H9 (cell line): ENCODE measurements at regions not wholly inside any gene's neighbourhood (a gene's known extent, or its start where the extent isn't known, plus 50 kb on each side); places are given as distances from the start of the nearest gene placed in this dataset.

Experiments used
- DNase-seq: peaks from one replicate; pipeline ENCODE4 v3.0.0-alpha.2; 2017
- H2AFZ ChIP-seq: one replicate; pipeline ENCODE4 v1.6.1; 2013; ENCODE audit warnings: mild to moderate bottlenecking, low read length, control low read depth, moderate library complexity
- H2AK5ac ChIP-seq: 2 replicates; pipeline ENCODE4 v1.6.1; 2013; ENCODE audit warnings: low read length, control low read depth, mixed read lengths; ENCODE audit not compliant: insufficient read length
- H2BK120ac ChIP-seq: one replicate; pipeline ENCODE4 v1.6.1; 2013; ENCODE audit warnings: low read depth, mild to moderate bottlenecking, low read length, control low read depth, inconsistent platforms; ENCODE audit not compliant: poor library complexity, severe bottlenecking
- H2BK12ac ChIP-seq: 2 replicates; pipeline ENCODE4 v1.6.1; 2013; ENCODE audit warnings: low read length, control low read depth, mixed read lengths, low read depth; ENCODE audit not compliant: insufficient read length
- H2BK15ac ChIP-seq: 2 replicates; pipeline ENCODE4 v1.6.1; 2013; ENCODE audit warnings: low read depth, low read length, control low read depth
- H2BK20ac ChIP-seq: one replicate; pipeline ENCODE4 v1.6.1; 2013; ENCODE audit warnings: low read depth, mild to moderate bottlenecking, low read length, control low read depth, inconsistent platforms; ENCODE audit not compliant: poor library complexity, severe bottlenecking
- H2BK5ac ChIP-seq: 2 replicates; pipeline ENCODE4 v1.6.1; 2013; ENCODE audit warnings: low read length, control low read depth, mixed read lengths; ENCODE audit not compliant: insufficient read length
- H3K14ac ChIP-seq: 2 replicates; pipeline ENCODE4 v1.6.1; 2013; ENCODE audit warnings: low read length, control low read depth; ENCODE audit not compliant: insufficient read depth
- H3K18ac ChIP-seq: 2 replicates; pipeline ENCODE4 v1.6.1; 2013; ENCODE audit warnings: low read depth, mild to moderate bottlenecking, mixed read lengths, low read length, control low read depth; ENCODE audit not compliant: insufficient read length
- H3K23ac ChIP-seq: 2 replicates; pipeline ENCODE4 v1.6.1; 2013; ENCODE audit warnings: low read length, control low read depth, mixed read lengths, low read depth; ENCODE audit not compliant: insufficient read length
- H3K23me2 ChIP-seq: 2 replicates; pipeline ENCODE4 v1.6.1; 2013; ENCODE audit warnings: low read depth, mild to moderate bottlenecking, mixed read lengths, low read length, control low read depth; ENCODE audit not compliant: insufficient read length, poor library complexity, severe bottlenecking
- H3K27ac ChIP-seq: 2 replicates; pipeline ENCODE4 v1.5.1; 2013; ENCODE audit warnings: low read length, control low read depth, mixed read lengths, low read depth; ENCODE audit not compliant: insufficient read length
- H3K27me3 ChIP-seq: 2 replicates; pipeline ENCODE4 v1.6.1; 2013; ENCODE audit warnings: low read length, control low read depth, inconsistent platforms; ENCODE audit not compliant: insufficient read depth
- H3K4ac ChIP-seq: 2 replicates; pipeline ENCODE4 v1.6.1; 2013; ENCODE audit warnings: low read depth, mild to moderate bottlenecking, control low read depth, inconsistent platforms, low read length, moderate library complexity
- H3K4me1 ChIP-seq: 2 replicates; pipeline ENCODE4 v1.6.1; 2013; ENCODE audit warnings: low read length, control low read depth, inconsistent platforms; ENCODE audit not compliant: insufficient read depth
- H3K4me2 ChIP-seq: 2 replicates; pipeline ENCODE4 v1.6.1; 2013; ENCODE audit warnings: low read length, control low read depth, mixed read lengths; ENCODE audit not compliant: insufficient read length, insufficient read depth
- H3K56ac ChIP-seq: 2 replicates; pipeline ENCODE4 v1.6.1; 2013; ENCODE audit warnings: low read depth, mild to moderate bottlenecking, mixed read lengths, low read length, control low read depth; ENCODE audit not compliant: insufficient read length
- H3K79me1 ChIP-seq: 2 replicates; pipeline ENCODE4 v1.6.1; 2013; ENCODE audit warnings: low read depth, mild to moderate bottlenecking, moderate library complexity, low read length, control low read depth, inconsistent platforms; ENCODE audit not compliant: insufficient read depth, poor library complexity, severe bottlenecking
- H3K79me2 ChIP-seq: 2 replicates; pipeline ENCODE4 v1.6.1; 2013; ENCODE audit warnings: low read length, control low read depth, inconsistent platforms; ENCODE audit not compliant: insufficient read depth
- H3K9ac ChIP-seq: 2 replicates; pipeline ENCODE4 v1.6.1; 2013; ENCODE audit warnings: low read length, control low read depth, mixed read lengths; ENCODE audit not compliant: insufficient read length; ENCODE audit errors: extremely low read depth
- H3K9me3 ChIP-seq: one replicate; pipeline ENCODE4 v1.6.1; 2013; ENCODE audit warnings: low read depth, low read length, inconsistent platforms; ENCODE audit not compliant: control insufficient read depth
- H3T11ph ChIP-seq: one replicate; pipeline ENCODE4 v1.6.1; 2013; ENCODE audit warnings: mild to moderate bottlenecking, low read length, control low read depth, inconsistent platforms
- H4K20me1 ChIP-seq: one replicate; pipeline ENCODE4 v1.6.1; 2013; ENCODE audit not compliant: control insufficient read depth, insufficient read length, insufficient read depth
- H4K5ac ChIP-seq: 2 replicates; pipeline ENCODE4 v1.6.1; 2013; ENCODE audit warnings: low read depth, mild to moderate bottlenecking, mixed read lengths, low read length, control low read depth; ENCODE audit not compliant: insufficient read length
- H4K8ac ChIP-seq: replicated peaks from 2 replicates; pipeline ENCODE4 v1.6.1; 2013; ENCODE audit warnings: low read length, control low read depth, mixed read lengths, low read depth; ENCODE audit not compliant: insufficient read length
- H4K91ac ChIP-seq: 2 replicates; pipeline ENCODE4 v1.6.1; 2013; ENCODE audit warnings: low read depth, mild to moderate bottlenecking, moderate library complexity, mixed read lengths, low read length, control low read depth; ENCODE audit not compliant: insufficient read length
- H3K27ac Mint-ChIP-seq, 3 experiments: 2 replicates in 2 of 3; 3 replicates in 1 of 3; pipeline ENCODE4 v1.8.0; 2020 to 2021; ENCODE audit warnings: mixed read lengths in 3 of 3, mild to moderate bottlenecking in 1 of 3, moderate library complexity in 1 of 3
- H3K27me3 Mint-ChIP-seq: 2 replicates; pipeline ENCODE4 v1.8.0; 2021; ENCODE audit warnings: low read depth, mild to moderate bottlenecking, moderate library complexity, mixed read lengths
- H3K36me3 Mint-ChIP-seq, 3 experiments: 2 replicates in 2 of 3; 3 replicates in 1 of 3; pipeline ENCODE4 v1.8.0; 2020 to 2021; ENCODE audit warnings: low read depth in 3 of 3, mixed read lengths in 3 of 3; ENCODE audit not compliant: insufficient read depth in 1 of 3
- H3K4me1 Mint-ChIP-seq, 2 experiments: 2 replicates each; pipeline ENCODE4 v1.8.0; 2020; ENCODE audit warnings: mixed read lengths in 2 of 2
- H3K4me3 Mint-ChIP-seq, 2 experiments: 2 replicates in 1 of 2; 3 replicates in 1 of 2; pipeline ENCODE4 v1.8.0; 2020 to 2021; ENCODE audit warnings: mild to moderate bottlenecking in 2 of 2, mixed read lengths in 2 of 2, moderate library complexity in 1 of 2
- H3K9me3 Mint-ChIP-seq, 2 experiments: 2 replicates in 1 of 2; 3 replicates in 1 of 2; pipeline ENCODE4 v1.8.0; 2020; ENCODE audit warnings: mild to moderate bottlenecking in 2 of 2, mixed read lengths in 2 of 2, moderate library complexity in 1 of 2
- WGBS: extraction: QIAGEN DNeasy Blood & Tissue Kit; methylation state at CpG from one replicate; pipeline ENCODE4 v1.1.7; 2013; ENCODE audit warnings: missing lambda C conversion rate, low lambda C conversion rate, mixed read lengths; ENCODE audit not compliant: insufficient read length; ENCODE audit errors: extremely low coverage; 5-methylcytosine and 5-hydroxymethylcytosine counted together
- TF ChIP-seq, protein P1 (sequence below): fragments of 200-600 bp; sonication (generic); conservative IDR thresholded peaks from 3 replicates; pipeline ENCODE4 v1.8.0; 2021; ENCODE audit warnings: antibody characterized with exemption, mild to moderate bottlenecking

DNA sequence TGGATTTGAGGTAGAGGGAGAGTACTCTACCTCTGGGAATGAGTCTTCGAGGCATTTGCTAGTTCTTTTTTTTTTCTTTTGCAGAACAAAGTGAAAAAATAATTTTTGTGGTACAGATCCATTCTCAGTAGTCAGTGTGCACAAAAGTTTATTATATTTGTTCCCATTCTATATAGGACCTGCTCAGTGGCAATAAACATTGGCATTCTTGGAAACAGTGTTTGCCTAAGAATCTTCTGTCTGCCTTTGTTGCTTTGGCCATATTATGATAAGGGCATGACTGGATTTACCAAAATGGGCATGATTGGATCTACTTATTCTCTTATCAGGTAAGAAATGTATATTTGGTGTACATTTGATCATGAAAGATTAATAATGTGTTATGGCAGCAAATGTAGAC, 583.3 kb downstream of the PLCL1 start:
- no peaks in the 10 kb centered on the region for H3K9me3 Mint-ChIP-seq
- no peaks in the 10 kb centered on the region for H3K27me3 ChIP-seq
- H2BK120ac ChIP-seq = no peak overlapping the region
- no peak overlapping the region for H3K23ac ChIP-seq
- H2BK15ac ChIP-seq = no peak overlapping the region
- H4K5ac ChIP-seq = no peak overlapping the region
- H2BK12ac ChIP-seq = no peak overlapping the region
- H3T11ph ChIP-seq = no peak overlapping the region
- H4K91ac ChIP-seq = no peak overlapping the region
- no peak overlapping the region for H3K27ac ChIP-seq
- H3K56ac ChIP-seq = no peak overlapping the region
- H3K9me3 ChIP-seq = no peaks in the 10 kb centered on the region
- H2AFZ ChIP-seq = no peak overlapping the region
- H3K4me3 Mint-ChIP-seq = no peak overlapping the region
- no peak overlapping the region for H3K4me2 ChIP-seq
- no CpG with 5 or more reads among the region's 1 CpG for WGBS
- H3K27me3 Mint-ChIP-seq = no peaks in the 10 kb centered on the region
- H3K14ac ChIP-seq = no peak overlapping the region
- H3K27ac Mint-ChIP-seq = no peak overlapping the region
- H3K23me2 ChIP-seq = no peaks in the 10 kb centered on the region
- H3K9ac ChIP-seq = no peak overlapping the region
- H3K79me2 ChIP-seq = no peaks in the 10 kb centered on the region
- H3K18ac ChIP-seq = no peak overlapping the region
- no peaks in the 10 kb centered on the region for H4K20me1 ChIP-seq
- no peak overlapping the region for H4K8ac ChIP-seq
- no peak overlapping the region for H3K4ac ChIP-seq
- H3K4me1 Mint-ChIP-seq = no peaks in the 10 kb centered on the region
- TF ChIP-seq, protein P1, sequence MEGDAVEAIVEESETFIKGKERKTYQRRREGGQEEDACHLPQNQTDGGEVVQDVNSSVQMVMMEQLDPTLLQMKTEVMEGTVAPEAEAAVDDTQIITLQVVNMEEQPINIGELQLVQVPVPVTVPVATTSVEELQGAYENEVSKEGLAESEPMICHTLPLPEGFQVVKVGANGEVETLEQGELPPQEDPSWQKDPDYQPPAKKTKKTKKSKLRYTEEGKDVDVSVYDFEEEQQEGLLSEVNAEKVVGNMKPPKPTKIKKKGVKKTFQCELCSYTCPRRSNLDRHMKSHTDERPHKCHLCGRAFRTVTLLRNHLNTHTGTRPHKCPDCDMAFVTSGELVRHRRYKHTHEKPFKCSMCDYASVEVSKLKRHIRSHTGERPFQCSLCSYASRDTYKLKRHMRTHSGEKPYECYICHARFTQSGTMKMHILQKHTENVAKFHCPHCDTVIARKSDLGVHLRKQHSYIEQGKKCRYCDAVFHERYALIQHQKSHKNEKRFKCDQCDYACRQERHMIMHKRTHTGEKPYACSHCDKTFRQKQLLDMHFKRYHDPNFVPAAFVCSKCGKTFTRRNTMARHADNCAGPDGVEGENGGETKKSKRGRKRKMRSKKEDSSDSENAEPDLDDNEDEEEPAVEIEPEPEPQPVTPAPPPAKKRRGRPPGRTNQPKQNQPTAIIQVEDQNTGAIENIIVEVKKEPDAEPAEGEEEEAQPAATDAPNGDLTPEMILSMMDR = no peak
- no peak for DNase-seq
- H2AK5ac ChIP-seq = no peak overlapping the region
- no peaks in the 10 kb centered on the region for H3K36me3 Mint-ChIP-seq
- no peaks in the 10 kb centered on the region for H3K4me1 ChIP-seq
- H2BK20ac ChIP-seq = no peak overlapping the region
- H2BK5ac ChIP-seq = no peak overlapping the region
- H3K79me1 ChIP-seq = no peaks in the 10 kb centered on the region
